Activated T-helper 2 cell treated with anti-CD3 and anti-CD28 coated beads, Interferon-gamma antibody, Interleukin-2, Interleukin-4, amounts not matched to agents 10 μg/mL and 5 μg/mL and 100 μg/mL, durations not matched to agents 14 hours and 24 hours and 36 hours (primary cell): ENCODE measurements at regions not wholly inside any gene's neighbourhood (a gene's known extent, or its start where the extent isn't known, plus 50 kb on each side); places are given as distances from the start of the nearest gene placed in this dataset.

Source experiments
- DNase-seq: peaks from one replicate; pipeline ENCODE4 v3.0.0; 2021; ENCODE audit warnings: low spot score
- H3K27ac Mint-ChIP-seq: one replicate; pipeline ENCODE4 v1.8.0; 2021; ENCODE audit warnings: mixed read lengths
- H3K27me3 Mint-ChIP-seq: one replicate; pipeline ENCODE4 v1.8.0; 2021; ENCODE audit warnings: low read depth, mixed read lengths
- H3K36me3 Mint-ChIP-seq: one replicate; pipeline ENCODE4 v1.8.0; 2021; ENCODE audit warnings: low read depth, mixed read lengths
- H3K4me1 Mint-ChIP-seq: one replicate; pipeline ENCODE4 v1.8.0; 2021; ENCODE audit warnings: low read depth, mixed read lengths
- H3K4me3 Mint-ChIP-seq: one replicate; pipeline ENCODE4 v1.8.0; 2021; ENCODE audit warnings: low read depth, mild to moderate bottlenecking, moderate library complexity, mixed read lengths
- H3K9me3 Mint-ChIP-seq: one replicate; pipeline ENCODE4 v1.8.0; 2021; ENCODE audit warnings: mixed read lengths
- intact Hi-C: fragments of 100-400 bp; cut with micrococcal nuclease; formaldehyde crosslinking; loops from one replicate; pipeline ENCODE4 v1.15.1; 2023

DNA sequence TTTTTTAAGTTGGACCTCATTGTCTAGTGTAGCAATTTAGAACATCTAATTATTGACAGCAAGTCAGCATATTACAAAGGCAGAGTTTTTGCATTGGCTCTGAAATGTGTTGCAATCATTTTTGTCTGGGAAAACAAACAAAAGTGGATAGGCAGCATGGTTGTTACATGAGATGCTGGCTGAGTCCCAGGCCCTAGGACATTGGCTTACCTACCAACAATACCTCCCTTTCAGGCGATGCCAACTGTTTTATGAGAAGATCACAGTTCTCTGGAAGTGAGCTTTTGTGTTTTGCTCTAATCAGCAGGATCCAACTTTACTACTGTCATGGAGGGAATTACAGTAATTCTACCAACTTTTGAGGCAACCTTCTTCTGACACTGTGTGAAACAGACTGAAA is 71.5 kb upstream of the CXADR start:
- H3K4me1 Mint-ChIP-seq = no peaks in the 10 kb centered on the region
- H3K27ac Mint-ChIP-seq = no peak overlapping the region
- no peaks in the 10 kb centered on the region for H3K36me3 Mint-ChIP-seq
- H3K4me3 Mint-ChIP-seq = no peak overlapping the region
- intact Hi-C loops = no loop called here
- H3K9me3 Mint-ChIP-seq = no peaks in the 10 kb centered on the region
- no peak for DNase-seq
- peaks cover 26% of the 10 kb centered on the region for H3K27me3 Mint-ChIP-seq

DNA sequence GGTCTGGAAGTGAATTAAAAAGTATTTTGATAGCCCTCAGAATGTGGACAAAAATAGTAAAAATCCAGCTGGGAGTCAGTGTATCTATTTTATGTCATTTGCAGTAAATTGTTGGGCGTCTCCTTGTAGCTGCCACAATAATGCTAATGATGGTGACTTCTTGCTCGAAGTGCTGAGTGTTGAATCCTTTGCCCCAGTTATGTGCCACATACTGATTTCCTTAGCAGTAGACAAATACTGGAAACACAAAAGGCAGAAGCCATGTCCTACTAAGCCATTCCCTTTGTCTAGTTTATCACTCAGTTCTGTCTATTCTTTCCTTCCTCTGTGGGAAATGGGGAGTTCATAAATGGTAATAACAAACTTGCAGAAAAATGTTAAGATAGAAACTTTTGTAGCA is 70.7 kb upstream of the CXADR start:
- Mint-ChIP-seq H3K27me3 (peaks cover 26% of the 10 kb centered on the region), H3K27ac (no peak overlapping the region), H3K4me1 (no peaks in the 10 kb centered on the region), H3K4me3 (no peak overlapping the region), H3K36me3 (no peaks in the 10 kb centered on the region), H3K9me3 (no peaks in the 10 kb centered on the region)
- DNase-seq = no peak
- intact Hi-C loops = no loop called here

DNA sequence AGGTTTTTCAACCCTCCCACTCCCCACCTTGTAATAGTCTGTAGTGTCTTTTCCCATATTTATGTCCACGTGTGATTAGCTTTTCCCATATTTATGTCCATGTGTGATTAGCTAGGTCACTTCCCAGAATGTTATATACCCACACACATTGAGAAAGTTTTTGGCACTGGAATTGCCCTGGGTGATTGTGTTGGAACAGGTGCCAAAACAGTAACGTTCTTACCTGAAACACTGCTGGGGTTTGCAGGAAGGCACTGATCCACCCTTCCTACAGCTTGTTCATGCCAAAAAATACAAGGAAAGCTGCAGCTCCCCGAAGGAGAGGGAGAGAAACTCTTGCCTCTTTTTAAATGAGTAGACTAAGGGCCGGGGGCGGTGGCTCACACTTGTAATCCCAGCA is 68.0 kb upstream of the CXADR start:
- Mint-ChIP-seq H3K27me3 (peaks cover 10% of the 10 kb centered on the region), H3K4me3 (no peak overlapping the region), H3K36me3 (no peaks in the 10 kb centered on the region), H3K9me3 (no peaks in the 10 kb centered on the region), H3K4me1 (no peaks in the 10 kb centered on the region), H3K27ac (no peak overlapping the region)
- DNase-seq = no peak
- intact Hi-C loops = no loop called here

GRCh38 chr21:17446737-17447136 is 66.1 kb upstream of the CXADR start:
- Mint-ChIP-seq H3K9me3 (no peaks in the 10 kb centered on the region), H3K4me3 (no peak overlapping the region), H3K27me3 (peaks cover 6% of the 10 kb centered on the region), H3K36me3 (no peaks in the 10 kb centered on the region), H3K4me1 (no peaks in the 10 kb centered on the region), H3K27ac (no peak overlapping the region)
- intact Hi-C loops = no loop called here
- no peak for DNase-seq

DNA sequence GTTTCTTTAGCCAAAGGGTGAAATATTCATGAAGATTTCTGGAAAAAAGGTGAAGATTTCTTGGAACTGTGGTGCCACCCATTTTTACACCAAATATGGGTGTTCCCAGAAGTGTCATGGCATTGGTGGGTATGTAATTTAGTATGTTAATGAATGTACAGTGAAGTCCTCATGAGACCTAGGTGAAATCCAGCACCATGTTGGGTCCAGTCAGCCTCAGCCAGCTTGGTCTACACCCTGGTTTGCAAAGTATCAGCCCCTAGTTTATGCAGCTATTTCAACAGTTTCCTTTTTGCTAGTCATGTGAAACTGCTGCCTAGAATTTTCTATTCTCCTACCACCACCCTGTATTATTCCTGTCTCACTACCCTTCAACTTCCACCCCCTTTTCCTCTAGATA is 63.1 kb upstream of the CXADR start:
- no peak for DNase-seq
- Mint-ChIP-seq H3K36me3 (no peaks in the 10 kb centered on the region), H3K27me3 (peaks cover 3% of the 10 kb centered on the region), H3K4me1 (peaks cover 5% of the 10 kb centered on the region), H3K4me3 (no peak overlapping the region), H3K27ac (no peak overlapping the region), H3K9me3 (no peaks in the 10 kb centered on the region)
- intact Hi-C loops = no loop called here

DNA sequence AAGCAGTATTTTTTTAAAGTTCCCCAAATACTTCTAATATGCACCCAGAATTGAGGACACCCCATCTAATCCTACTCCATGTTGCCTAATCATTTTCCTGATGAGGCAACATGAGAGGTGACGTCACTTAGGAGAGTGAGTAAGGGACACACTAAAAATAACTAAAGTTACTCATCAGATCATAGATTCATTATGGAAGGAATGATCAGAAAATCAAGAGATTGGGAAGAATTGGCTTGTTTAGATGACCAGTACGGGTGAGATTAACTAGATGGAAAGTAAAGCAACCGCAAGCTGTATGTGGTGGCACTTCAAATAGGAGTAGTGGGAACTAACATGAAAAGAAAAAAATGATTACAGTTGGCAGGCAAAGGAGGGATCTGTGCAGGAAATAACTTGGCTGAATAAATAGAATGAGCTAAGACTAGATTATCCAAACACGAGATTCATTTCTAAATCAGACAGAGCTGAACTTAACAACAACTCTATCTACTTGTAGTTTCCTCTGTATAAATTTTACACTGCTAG is 61.4 kb upstream of the CXADR start:
- peaks cover 7% of the 10 kb centered on the region for H3K4me1 Mint-ChIP-seq
- no peaks in the 10 kb centered on the region for H3K9me3 Mint-ChIP-seq
- intact Hi-C loops = no loop called here
- no peak for DNase-seq
- H3K27ac Mint-ChIP-seq = no peak overlapping the region
- no peak overlapping the region for H3K4me3 Mint-ChIP-seq
- no peaks in the 10 kb centered on the region for H3K36me3 Mint-ChIP-seq
- peaks cover 5% of the 10 kb centered on the region for H3K27me3 Mint-ChIP-seq

DNA sequence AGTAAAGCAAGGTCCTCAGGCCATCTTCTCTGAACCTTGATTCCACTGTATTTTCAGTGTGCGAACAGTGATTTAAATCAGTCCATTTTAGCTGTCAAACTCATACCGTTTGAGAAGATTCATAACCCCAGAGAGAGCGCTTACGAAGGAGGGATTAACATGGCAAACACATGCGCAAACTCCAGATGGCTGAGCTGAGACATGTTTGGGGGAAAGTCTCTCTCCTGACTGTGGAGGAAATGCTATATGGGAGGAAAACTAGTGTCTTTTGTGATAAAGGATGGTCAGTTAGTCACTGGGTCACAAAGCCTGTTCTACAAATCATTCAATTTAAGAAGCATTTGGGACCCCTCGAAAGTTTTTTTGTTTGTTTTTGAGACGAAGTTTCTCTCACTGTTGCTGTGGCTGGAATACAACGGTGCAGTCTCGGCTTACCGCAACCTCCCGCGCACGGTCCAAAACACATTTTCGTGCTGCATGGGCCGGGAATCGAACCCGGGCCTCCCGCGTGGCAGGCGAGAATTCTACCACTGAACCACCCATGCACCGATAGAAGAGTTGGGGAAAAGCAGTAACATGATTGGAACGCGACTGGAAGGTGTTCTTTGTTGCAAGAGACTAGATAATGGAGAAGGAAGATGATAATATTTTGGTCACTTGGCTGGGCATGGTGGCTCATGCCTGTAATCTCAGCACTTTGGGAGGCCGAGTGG is 58.4 kb upstream of the CXADR start:
- Mint-ChIP-seq H3K27ac (peak overlapping the region; percentile 72), H3K4me1 (peaks cover 7% of the 10 kb centered on the region), H3K27me3 (peaks cover 5% of the 10 kb centered on the region), H3K4me3 (peak overlapping the region; percentile 54), H3K36me3 (no peaks in the 10 kb centered on the region), H3K9me3 (no peaks in the 10 kb centered on the region)
- DNase-seq = peak; percentile 36
- intact Hi-C loops = no loop called here

GRCh38 chr21:17455028-17455353 is 57.9 kb upstream of the CXADR start:
- Mint-ChIP-seq H3K4me3 (peak overlapping the region; percentile 54), H3K36me3 (no peaks in the 10 kb centered on the region), H3K27me3 (peaks cover 5% of the 10 kb centered on the region), H3K27ac (no peak overlapping the region), H3K9me3 (no peaks in the 10 kb centered on the region), H3K4me1 (peaks cover 7% of the 10 kb centered on the region)
- intact Hi-C loops = no loop called here
- DNase-seq = no peak

DNA sequence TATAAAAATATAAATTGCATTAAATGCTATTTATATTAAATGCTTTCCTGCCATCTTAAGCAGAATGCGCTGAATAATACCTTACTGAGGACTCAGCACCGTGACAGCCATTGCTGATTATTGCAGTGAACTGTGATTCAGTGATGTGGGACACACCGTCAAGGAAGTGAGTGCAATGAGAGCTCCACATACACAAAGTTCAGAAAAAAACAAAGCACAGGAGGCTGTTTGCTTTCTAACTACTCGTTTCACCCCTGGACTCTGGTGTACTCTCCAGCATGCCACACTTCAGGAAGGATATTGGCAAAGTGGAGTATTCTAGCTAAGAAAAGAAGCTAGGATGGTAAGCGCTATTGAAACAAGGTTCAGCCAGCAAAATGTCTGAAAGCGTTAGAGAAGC is 57.4 kb upstream of the CXADR start:
- H3K27me3 Mint-ChIP-seq = peaks cover 5% of the 10 kb centered on the region
- H3K9me3 Mint-ChIP-seq = no peaks in the 10 kb centered on the region
- intact Hi-C loops = no loop called here
- H3K27ac Mint-ChIP-seq = no peak overlapping the region
- H3K36me3 Mint-ChIP-seq = no peaks in the 10 kb centered on the region
- no peak for DNase-seq
- peaks cover 7% of the 10 kb centered on the region for H3K4me1 Mint-ChIP-seq
- no peak overlapping the region for H3K4me3 Mint-ChIP-seq

- intact Hi-C loops = no loop called here
- Mint-ChIP-seq H3K36me3 (no peaks in the 10 kb centered on the region), H3K27ac (no peak overlapping the region), H3K9me3 (no peaks in the 10 kb centered on the region), H3K4me1 (peaks cover 7% of the 10 kb centered on the region), H3K27me3 (peaks cover 5% of the 10 kb centered on the region), H3K4me3 (no peak overlapping the region)
- no peak for DNase-seq
Observed at GRCh38 chr21:17458279-17458678, 54.6 kb upstream of the CXADR start.

DNA sequence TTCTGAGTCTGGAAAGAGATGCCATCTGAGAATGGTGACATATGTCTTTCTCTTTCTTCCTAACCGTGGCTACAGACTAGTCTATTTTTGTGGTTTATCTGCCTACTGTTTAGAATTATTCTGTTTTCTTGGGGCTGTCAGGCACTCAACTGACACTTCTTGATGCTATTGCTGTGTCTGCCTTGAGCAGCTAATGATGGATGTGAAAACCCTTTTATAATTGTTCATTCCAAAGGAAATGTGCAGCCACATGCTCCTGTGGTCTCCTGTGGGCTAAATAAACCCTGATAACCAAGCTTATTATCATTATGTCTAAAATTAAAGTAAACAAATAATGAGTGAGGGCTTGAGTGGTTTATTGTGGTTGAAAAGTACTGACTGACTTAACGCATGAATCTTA is 52.7 kb upstream of the CXADR start:
- no peaks in the 10 kb centered on the region for H3K36me3 Mint-ChIP-seq
- intact Hi-C loops = no loop called here
- no peaks in the 10 kb centered on the region for H3K4me1 Mint-ChIP-seq

DNA sequence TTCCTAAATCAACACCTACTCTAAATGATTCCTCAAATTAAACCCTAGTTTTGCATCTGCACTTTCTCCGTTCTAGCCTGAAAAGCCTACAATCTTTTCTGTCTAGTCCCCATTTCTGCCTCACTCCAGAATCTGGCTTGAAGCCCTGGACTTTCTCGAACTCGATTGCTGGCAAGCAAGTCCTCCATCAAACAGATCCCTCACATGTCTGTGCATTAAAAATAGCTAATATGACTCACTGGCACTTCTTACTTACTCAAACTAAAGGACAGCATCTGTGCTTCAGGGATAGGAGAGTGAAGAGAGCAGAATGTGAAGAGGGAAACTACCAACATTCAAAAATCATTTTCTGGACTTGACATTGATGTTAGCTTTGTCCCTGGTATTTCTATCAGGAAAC is 51.8 kb upstream of the CXADR start:
- Mint-ChIP-seq H3K27ac (no peak overlapping the region), H3K4me1 (no peaks in the 10 kb centered on the region), H3K9me3 (no peaks in the 10 kb centered on the region), H3K4me3 (no peak overlapping the region), H3K36me3 (no peaks in the 10 kb centered on the region), H3K27me3 (no peaks in the 10 kb centered on the region)
- intact Hi-C loops = no loop called here
- DNase-seq = no peak

More for the DNA sequence above, 52.7 kb upstream of the CXADR start:
- DNase-seq = no peak
- no peak overlapping the region for H3K4me3 Mint-ChIP-seq
- no peaks in the 10 kb centered on the region for H3K27me3 Mint-ChIP-seq
- no peak overlapping the region for H3K27ac Mint-ChIP-seq
- H3K9me3 Mint-ChIP-seq = no peaks in the 10 kb centered on the region

DNA sequence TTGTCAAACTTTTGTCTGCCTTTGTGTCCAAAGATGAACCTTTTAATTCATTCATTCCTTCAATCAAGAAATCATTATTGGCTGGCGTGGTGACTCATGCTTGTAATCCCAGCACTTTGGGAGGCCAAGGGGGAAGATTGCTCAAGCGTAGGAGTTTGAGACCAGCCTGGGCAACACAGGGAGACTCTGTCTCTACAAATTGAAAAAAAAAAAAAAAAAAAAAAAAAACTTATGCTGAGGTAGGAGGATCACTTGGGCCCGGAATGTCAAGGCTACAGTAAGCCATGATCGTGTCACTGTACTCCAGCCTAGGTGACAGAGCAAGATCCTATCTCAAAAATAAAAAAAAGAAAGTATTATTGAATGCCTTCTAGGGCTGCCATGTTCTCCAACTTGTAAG is 51.3 kb upstream of the CXADR start:
- Mint-ChIP-seq H3K36me3 (no peaks in the 10 kb centered on the region), H3K27me3 (no peaks in the 10 kb centered on the region), H3K4me1 (no peaks in the 10 kb centered on the region), H3K27ac (no peak overlapping the region), H3K4me3 (no peak overlapping the region), H3K9me3 (no peaks in the 10 kb centered on the region)
- no peak for DNase-seq
- intact Hi-C loops = no loop called here
